ENCODE measurements at regions not wholly inside any gene's neighbourhood (a gene's known extent, or its start where the extent isn't known, plus 50 kb on each side); places are given as distances from the start of the nearest gene placed in this dataset.
"Not testable (repeated sequence)": the region's sequence is repeated elsewhere in the genome, so short reads cannot be mapped to it uniquely, and the experiment has no call there.

GRCh38 chr13:105692769-105693168, 842.7 kb downstream of the EFNB2 start:
- no peak for DNase-seq (ENCODE audit: low spot score)

- no peak for DNase-seq (ENCODE audit: low spot score)
Measured at GRCh38 chr13:105684216-105684615, 851.2 kb downstream of the EFNB2 start.

- DNase-seq (ENCODE audit: low spot score) = no peak
Measured at GRCh38 chr13:105679838-105680237, 855.6 kb downstream of the EFNB2 start.

- no peak for DNase-seq (ENCODE audit: low spot score)
Measured at GRCh38 chr13:105678072-105678471, 857.4 kb downstream of the EFNB2 start.

GRCh38 chr13:105672881-105673280, 862.6 kb downstream of the EFNB2 start:
- no peak for DNase-seq (ENCODE audit: low spot score)

- DNase-seq (ENCODE audit: low spot score) = not testable (repeated sequence)
Measured at GRCh38 chr13:105671131-105671530, 864.3 kb downstream of the EFNB2 start.

- DNase-seq (ENCODE audit: low spot score) = no peak
Measured at GRCh38 chr13:105670179-105670990, 865.1 kb downstream of the EFNB2 start.

GRCh38 chr13:105665284-105665683, 870.2 kb downstream of the EFNB2 start:
- no peak for DNase-seq (ENCODE audit: low spot score)

- DNase-seq (ENCODE audit: low spot score) = no peak
Measured at GRCh38 chr13:105663182-105663581, 872.3 kb downstream of the EFNB2 start.

- DNase-seq (ENCODE audit: low spot score) = peak; percentile 4
Measured at GRCh38 chr13:105660561-105660960, 874.9 kb downstream of the EFNB2 start.

- no peak for DNase-seq (ENCODE audit: low spot score)
Measured at GRCh38 chr13:105658431-105658830, 877.0 kb downstream of the EFNB2 start.

- DNase-seq (ENCODE audit: low spot score) = no peak
Measured at GRCh38 chr13:105655046-105655445, 880.4 kb downstream of the EFNB2 start.

GRCh38 chr13:105643966-105644365, 891.5 kb downstream of the EFNB2 start:
- DNase-seq (ENCODE audit: low spot score) = no peak

- DNase-seq (ENCODE audit: low spot score) = no peak
Measured at GRCh38 chr13:105642511-105642958, 892.9 kb downstream of the EFNB2 start.

- no peak for DNase-seq (ENCODE audit: low spot score)
Measured at GRCh38 chr13:105641121-105641520, 894.3 kb downstream of the EFNB2 start.

GRCh38 chr13:105638426-105638825, 897.0 kb downstream of the EFNB2 start:
- DNase-seq (ENCODE audit: low spot score) = no peak

GRCh38 chr13:105634059-105634458, 901.4 kb downstream of the EFNB2 start:
- no peak for DNase-seq (ENCODE audit: low spot score)

- DNase-seq (ENCODE audit: low spot score) = no peak
Measured at GRCh38 chr13:105630431-105630830, 905.0 kb downstream of the EFNB2 start.

- no peak for DNase-seq (ENCODE audit: low spot score)
Measured at GRCh38 chr13:105627270-105627669, 908.2 kb downstream of the EFNB2 start.

- no peak for DNase-seq (ENCODE audit: low spot score)
Measured at GRCh38 chr13:105625691-105626090, 909.8 kb downstream of the EFNB2 start.

- DNase-seq (ENCODE audit: low spot score) = no peak
Measured at GRCh38 chr13:105616333-105617075, 919.0 kb downstream of the EFNB2 start.

- no peak for DNase-seq (ENCODE audit: low spot score)
Measured at GRCh38 chr13:105612541-105612940, 922.9 kb downstream of the EFNB2 start.

- DNase-seq (ENCODE audit: low spot score) = no peak
Measured at GRCh38 chr13:105611424-105611823, 924.0 kb downstream of the EFNB2 start.

All from SW480 (cell line).